HG03064 (cell line): ENCODE measurements at regions not wholly inside any gene's neighbourhood (a gene's known extent, or its start where the extent isn't known, plus 50 kb on each side); places are given as distances from the start of the nearest gene placed in this dataset.
"Not testable (repeated sequence)": the region's sequence is repeated elsewhere in the genome, so short reads cannot be mapped to it uniquely, and the experiment has no call there.

ENCODE experiments used
- ATAC-seq: cut with Tn5 transposase; IDR thresholded peaks from one replicate; pipeline ENCODE4 v1.9.1; 2021; ENCODE audit warnings: low read depth; ENCODE audit not compliant: unreplicated experiment

DNA sequence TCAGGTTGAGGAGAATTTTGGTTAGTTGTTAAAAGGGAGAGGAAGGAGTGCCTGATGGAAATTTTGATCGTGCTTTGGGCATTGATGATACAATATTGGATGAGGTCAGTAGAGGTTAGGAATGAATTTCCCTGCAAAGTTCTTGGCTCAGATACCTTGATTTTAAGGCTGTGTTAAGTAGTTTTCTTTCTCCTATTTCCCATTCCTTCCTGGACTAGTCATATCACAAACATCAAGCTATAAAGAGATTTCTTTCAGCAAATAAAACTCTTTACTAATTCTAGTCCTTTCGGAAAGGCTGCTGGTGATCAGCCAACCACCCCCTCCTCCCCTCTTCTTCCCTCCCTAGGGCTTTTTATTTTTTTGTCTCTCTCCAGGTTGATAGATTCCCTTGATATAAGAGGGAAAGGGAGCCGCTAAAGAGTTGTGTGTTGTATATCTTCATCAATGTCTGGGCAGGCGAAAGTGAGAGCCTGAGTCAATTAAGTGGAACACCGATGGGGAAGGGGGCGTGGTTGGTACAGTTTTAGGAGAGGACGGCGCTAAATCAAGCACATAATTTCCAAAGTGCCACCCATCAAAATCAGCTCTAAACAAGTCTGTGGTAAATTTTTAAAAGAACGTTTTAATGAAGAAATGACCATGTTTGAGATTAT lies 100.1 kb upstream of the PLXNA2 start:
- ATAC-seq = no peak

DNA sequence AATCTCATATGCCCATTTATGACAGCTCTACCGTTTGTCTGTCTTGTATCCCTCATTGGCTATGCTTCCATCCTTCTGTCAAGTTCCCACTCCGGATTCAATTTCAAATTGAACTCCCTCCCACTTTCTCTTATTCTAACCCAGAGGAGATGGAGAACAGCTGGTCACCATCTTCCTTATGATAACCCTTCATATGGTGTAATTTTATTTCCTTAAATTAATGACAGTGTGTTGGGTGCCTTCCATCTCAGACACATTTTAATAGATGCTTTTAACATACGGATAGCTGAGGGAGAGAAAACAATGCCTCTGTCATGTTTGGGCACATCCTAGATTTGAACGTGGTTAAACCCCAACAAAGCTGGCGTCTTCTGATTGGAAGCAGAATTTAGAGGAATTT lies 103.0 kb upstream of the PLXNA2 start:
- ATAC-seq = no peak

DNA sequence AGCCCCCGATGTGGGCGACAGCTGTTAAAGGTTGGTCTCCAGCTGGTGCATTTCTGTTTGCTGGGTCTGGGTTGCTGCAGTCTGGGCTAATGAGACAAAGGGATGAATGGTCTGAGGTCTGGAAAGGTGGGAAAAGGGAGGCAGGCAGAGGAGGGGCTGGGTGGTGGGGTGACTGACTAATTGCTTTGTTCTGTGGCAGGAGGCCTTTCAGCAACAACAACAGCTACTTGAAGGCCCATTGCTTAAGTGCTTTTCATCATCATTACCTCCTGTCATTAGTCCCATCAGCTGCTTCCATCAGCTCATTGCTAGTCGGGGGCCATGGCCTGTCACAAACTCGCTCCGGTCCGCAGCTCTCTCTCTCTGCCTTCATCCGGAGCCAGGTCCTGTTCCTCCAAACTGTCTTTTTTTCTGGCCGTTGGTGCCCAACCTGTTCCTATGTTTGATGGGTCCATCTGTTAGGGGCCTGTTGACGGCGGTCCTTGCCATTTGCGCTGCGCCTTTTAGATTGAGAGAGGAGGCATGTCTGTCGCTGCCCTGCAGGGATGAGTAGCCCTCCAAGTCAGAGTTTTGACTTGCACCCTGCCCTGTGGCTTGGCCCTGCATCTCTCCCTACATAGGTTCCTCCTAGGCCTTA lies 105.6 kb upstream of the PLXNA2 start:
- ATAC-seq = no peak

DNA sequence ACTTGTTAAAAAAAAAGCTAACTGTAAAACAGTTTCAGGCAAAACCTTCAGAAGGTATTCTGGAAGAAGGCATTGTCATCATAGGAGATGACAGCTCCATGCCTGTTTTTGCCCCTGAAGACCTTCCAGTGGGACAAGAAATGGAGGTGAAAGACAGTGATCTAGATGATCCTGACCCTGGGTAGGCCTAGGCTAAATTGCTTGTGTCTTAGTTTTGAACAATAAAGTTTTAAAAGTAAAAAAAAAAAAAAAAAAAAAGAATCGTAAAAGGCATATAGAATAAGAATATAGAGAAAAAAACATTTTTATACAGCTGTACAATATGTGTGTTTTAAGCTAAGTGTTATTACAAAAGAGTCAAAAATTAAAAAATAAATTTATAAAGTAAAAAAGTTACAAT lies 106.6 kb upstream of the PLXNA2 start:
- no peak for ATAC-seq

DNA sequence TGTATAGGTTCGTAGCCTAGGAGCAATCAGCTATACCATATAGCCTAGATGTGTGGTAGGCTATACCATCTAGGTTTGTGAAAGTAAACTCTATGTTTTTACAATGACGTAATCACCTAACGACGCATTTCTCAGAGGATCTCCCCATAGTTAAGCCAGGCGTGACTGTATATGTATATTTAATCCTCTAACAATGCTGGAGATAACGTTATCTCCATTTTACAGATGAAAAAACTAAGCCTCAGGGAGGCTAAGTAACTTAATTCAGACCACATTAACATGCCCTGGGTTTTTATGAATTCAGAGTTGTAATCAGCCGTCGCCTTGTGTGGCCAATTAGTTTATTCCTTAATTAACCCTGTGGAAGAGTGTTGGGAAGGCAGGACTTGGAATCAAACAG lies 107.7 kb upstream of the PLXNA2 start:
- no peak for ATAC-seq

DNA sequence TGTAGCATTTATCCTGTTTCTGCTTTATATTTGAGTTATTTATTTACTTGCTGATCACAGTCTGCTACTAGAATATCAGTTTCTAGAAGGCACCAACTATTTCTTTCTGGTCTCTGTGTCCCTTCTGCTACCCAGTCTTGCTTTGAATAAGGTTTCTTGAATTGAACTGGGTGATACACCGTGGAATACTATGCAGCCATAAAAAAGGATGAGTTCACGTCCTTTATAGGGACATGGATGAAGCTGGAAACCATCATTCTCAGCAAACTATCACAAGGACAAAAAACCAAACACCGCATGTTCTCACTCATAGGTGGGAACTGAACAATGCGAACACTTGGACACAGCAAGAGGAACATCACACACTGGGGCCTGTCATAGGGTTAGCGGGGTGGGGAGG lies 109.6 kb upstream of the PLXNA2 start:
- ATAC-seq = not testable (repeated sequence)

DNA sequence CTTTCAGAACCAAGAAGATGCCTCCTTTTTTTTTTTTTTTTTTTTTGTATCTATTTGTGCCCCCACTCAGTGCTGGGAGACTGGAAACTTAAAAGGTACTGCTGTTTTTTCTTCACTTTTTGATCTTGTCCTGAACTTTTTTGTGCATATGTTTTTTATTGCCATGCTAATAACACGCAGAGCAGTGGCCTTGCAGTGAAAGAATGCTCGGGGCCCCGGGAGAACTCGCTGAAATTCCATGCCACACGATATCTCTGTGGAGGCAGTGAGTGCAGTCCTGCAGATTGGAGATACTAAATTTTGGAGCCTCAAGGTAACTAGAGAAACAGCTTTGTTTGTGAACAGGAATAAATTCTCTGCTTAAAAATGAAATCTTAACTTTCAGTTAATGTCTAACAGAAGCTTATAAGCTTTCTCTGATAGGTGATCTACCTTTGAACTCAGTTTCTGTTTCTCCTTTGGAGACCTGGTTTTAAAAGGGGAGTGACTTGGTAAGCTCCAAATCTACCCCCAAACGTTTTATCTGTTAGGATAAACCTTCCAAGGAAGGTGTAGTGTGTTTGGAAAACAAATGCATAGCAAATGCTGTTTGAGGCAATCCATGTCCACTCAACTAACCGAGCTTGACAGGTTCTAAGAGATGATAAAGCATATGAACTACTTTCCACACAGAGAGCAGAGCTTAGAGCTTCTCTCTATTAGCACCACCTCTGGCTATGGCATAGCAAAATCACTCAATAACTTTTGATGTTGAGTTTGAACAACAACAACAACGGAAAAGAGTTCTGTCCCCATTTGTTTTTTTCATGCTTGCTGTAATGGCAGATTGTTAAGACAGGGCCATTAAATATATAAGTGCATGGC lies 113.7 kb upstream of the PLXNA2 start:
- no peak for ATAC-seq

DNA sequence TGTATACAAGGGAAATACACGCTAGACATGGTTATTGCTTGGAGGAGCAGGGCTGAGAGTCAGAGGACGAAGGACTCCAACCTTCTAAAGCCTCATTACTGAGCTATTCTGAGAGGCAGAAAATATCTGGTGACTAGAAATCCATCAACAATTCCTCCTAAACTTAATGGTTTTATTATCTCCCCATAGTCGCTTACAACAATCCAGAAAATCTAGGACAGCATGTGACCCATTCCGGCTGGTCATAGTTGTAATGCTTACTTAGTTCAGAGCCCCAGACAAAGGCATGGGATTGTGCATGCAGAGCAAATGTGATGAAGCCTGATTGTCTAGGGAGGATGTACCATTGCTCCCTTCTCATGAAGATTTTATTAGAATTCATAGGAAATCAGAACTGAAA lies 114.5 kb upstream of the PLXNA2 start:
- ATAC-seq = no peak

DNA sequence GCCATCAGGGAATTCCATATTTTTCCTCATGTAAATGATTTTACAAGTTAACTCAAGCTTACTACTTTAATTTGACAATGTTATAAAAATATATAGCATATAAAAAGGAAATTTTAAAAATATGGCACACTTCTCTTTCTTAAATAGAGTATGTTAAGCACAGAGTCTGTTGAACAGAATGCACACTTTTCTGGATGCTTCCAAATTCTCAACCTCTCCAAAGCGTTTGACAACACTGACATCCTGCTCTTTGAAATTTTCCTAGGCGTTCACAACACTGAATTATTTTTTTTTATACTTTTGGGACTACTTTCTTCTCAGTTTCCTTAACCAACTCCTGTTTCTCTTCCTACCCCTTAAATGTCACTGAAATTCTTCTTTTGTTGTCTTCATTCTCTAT lies 117.8 kb upstream of the PLXNA2 start:
- no peak for ATAC-seq

DNA sequence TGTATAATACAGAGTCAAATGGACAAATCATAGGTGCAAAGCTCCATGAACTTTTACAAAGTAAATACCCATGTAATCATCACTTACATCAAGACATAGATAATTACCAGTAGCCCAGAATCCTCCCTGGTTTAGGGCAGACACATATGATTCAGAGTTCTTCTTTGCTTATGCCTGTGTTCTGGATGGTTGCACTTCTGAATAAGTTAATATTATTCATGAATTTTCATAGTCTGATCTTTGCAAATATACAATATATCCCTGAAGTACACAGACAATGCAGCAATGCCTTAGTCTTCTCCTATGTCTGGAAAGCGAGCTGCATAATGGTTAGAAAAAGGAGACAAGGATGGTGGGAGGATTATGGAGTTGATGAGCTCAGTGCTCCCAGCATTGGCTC lies 122.4 kb upstream of the PLXNA2 start:
- no peak for ATAC-seq

DNA sequence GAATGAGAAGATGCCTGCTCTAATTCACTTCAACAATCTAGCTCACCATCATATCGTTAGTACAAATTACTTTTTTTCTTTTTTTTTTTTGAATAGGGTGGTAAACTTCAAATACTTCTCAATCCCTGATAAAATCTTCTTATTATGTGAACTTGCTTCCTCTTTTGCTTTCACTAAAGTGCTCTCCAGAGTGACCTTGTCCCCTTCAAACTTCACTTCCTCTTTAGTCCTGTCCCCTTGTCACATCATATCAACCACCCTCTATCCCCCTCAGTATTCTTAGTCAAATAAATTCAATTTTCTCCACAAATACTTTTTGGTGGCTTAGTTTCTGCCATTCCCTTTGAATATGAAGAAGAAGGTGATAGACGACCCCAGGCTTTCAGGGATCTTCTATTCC lies 124.9 kb upstream of the PLXNA2 start:
- no peak for ATAC-seq

DNA sequence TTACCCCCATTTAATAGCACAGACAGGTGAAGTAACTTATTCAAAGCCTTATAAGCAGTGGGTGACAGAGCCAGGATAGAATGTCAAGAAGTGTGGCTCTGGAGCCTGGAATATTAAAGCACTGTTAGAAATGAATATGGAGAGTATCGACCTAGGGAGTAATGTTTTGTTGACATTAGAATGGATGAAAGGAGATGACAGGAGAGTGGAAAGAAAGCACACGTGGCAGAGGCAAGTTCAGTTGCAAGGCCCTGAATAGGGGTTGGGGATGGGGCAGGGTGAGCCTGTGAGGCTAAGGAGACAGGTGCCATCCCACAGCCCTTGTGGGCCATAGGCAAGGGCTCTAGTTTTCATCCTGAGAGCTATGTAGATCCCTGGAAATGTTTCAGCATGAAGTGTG lies 125.5 kb upstream of the PLXNA2 start:
- ATAC-seq = no peak

DNA sequence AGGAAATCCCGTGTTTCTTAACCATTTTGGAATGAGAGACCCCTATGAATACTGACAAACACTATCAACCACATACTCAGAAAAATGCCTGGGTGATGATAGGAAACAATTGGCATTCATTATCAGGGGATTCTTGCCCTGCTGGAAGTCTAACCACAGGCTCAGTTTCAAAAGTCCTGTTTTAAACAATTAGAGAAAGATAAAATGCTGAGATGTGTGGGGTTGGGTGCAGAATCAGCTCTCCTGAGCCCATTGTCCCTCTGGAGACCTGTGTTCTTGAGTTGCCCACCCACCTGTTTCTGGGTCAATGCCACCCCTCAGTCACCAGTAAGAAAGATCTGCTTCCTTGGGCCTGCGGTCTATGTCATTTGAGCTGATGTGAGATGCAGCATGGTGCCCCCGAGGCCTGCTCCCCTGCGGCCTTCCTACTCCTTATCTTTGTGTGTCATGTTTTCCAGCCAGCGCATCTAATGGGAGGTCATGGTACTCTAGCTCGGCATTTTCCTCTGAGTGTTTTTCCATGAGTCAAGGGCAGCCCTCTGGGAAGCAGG lies 130.3 kb upstream of the PLXNA2 start:
- no peak for ATAC-seq

DNA sequence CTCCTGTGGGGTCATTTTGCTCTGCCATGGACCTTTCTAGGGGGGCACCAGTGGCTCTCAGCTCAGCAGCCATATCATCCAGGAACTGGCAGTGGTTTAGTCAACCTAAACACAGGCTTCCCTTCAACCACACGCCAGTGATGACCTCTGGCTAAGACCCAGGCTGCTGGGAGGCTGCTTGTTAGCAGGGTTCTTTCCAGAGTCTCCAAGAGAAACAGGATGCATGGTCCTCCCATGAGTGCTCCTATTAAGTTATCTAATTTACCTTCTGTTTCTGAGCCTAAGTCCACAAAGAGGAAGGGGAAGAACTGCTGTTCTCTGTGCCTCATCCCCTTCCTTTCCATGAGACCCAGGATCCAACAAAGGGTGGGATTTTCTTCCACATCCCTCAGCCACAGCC lies 137.3 kb upstream of the PLXNA2 start:
- no peak for ATAC-seq

DNA sequence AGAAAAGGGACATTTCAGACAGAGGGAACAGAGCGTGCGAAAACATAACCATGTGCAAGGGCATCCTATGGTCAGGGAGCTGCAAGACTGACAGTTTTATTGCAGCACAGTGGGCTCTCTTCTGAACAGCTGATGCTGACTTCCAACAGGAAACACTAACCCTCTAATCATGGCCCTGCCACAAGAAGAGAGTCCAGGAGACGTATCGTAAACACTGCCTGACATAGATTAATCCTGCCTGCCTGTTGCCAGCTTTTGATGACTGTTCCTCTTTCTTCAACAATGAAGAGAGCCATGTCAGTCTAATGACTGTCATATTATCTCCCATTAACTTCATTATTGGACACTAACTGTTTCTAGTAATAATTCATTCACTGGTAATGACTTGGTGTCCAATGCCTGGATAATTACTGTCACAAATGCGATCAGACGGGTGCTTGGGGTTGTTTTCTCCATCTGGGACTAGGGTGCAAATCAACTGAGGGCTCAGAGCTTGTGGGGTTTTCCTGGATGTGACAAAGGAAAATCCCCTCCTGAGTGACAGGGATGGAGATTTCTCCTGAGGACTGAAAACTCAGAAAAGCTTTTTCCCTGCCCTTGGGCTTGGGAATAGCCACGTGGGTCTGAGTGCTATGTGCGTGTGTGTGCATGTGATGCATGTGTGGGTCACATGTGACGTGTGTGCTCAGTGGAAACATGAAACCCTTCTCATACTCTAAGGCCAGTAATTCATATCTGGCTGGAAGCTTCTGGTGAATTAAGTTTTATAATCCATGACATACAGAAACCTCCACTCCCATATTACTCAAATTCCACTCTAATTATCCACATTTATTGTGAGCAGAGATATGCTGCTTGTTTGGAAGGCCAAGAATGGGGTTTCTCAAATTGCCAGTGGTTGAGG lies 144.0 kb upstream of the PLXNA2 start:
- ATAC-seq = no peak

DNA sequence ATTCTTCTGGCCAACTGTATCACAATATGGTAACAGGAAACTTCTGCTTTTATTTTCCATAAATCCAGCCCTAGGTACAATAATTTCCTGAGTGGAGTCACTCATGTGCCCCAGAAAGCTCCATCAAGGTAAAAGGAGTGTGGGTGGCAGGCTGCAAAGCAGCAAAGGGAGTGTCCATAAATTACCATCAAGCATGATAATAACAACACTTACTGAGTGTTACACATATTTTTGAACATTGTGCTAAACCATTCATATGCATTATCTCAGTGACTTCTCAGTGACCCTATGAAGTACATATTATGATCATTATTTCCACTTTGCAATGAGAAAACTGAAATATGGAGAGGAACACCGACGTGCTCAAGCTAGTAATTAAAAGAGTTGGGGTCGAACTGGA lies 149.2 kb upstream of the PLXNA2 start:
- ATAC-seq = no peak

DNA sequence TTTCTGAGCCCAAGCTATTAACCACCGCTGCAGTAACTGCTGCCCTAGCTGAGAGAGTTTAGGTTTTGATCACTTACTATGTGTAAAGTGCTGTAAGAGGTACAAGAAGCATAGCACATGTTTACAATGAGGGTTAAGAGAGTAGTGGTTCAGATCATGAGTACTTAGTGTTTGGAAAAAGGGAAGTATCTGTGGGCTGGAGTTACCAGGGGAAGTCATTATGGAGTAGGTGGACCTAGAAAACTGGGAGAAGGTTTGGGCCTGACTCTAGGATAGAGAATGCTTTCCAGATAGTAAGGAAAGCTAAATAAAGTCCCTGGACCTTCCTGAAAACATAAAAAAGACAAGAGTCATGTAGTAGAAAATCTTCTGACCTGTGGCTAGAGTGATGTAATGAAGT lies 149.6 kb upstream of the PLXNA2 start:
- no peak for ATAC-seq

DNA sequence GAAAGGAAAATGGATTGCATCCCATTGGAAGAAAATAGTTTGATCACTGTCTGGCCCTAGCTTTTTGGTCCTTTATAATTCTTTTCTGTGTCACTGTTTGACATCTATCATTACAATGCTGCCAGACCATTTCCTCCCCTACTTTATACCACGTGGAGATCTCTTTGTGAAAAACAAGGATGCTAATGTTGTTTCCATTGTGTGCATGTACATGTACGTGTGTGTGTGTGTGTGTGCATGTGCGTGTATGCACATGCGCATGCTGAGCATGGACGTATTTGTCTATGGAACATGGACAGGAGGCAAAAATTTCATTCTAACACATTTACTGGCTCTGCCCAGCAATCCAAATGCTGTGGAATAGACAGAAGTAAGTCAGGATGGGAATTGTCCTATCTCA lies 153.1 kb upstream of the PLXNA2 start:
- ATAC-seq = no peak

DNA sequence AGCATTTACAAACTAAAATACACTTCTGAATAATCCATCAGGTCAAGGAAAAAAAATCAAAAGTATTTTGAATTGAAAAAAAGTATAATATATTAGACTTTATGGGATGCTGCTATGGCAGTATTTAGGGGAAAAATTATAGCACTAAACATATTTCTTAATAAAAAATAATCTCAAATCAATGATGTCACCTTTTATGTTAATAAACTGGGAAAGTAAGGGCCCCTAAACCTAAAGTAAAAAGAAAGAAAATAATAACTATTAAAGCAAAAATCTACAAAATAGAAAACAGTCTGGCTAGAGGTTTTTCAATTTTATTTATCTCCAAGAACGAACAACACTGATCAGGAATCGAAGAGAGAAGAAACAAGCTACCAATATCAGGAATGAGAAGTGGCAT lies 160.8 kb upstream of the PLXNA2 start:
- ATAC-seq = no peak

DNA sequence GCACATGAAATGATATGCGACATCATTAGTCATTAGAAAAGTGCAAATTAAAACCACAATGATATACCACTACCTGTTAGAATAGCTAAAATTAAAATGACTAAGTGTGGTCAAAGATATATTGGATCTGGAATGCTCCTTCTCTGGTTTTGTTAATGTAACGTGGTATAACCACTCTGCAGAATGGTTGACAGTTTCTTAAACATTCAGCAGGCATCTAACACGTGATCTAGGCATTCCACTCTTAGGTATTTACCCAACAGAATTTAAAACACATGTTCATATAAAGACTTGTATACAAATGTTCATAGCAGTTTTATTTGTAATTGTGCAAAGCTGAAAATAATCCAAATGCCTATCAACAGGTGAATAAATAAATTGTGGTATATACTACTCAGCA lies 165.0 kb upstream of the PLXNA2 start:
- ATAC-seq = no peak

DNA sequence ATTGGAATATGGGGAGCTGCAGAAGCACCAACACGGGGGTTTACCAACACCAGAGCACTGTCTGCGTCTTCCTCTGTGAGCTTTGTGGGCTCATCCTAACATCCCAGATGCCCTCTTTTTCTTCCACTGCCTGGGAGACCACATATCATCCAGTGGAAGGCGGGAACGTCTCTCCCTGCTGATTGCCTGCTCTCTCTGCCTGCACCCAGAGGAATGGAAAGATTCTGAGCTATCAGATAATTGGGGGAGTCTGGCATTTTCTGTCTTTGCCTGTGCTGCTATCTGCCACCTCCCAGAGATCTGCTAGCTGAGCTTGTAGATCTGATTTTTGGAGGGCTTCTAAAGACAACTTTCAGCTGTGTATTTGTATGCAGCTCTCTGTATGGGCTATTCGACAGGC lies 166.2 kb upstream of the PLXNA2 start:
- ATAC-seq = no peak
